Activated naive CD4-positive, alpha-beta T cell treated with anti-CD3 and anti-CD28 coated beads, Interleukin-2, amount 10 ng/mL, durations not matched to agents 7 days and 5 days (primary cell): ENCODE measurements at regions not wholly inside any gene's neighbourhood (a gene's known extent, or its start where the extent isn't known, plus 50 kb on each side); places are given as distances from the start of the nearest gene placed in this dataset.

Experiments used
- CTCF ChIA-PET: fragments of 350-600 bp; sonication (Branson Sonifier 250); formaldehyde crosslinking; loops from one replicate; lab custom pipeline; 2021; ENCODE audit warnings: antibody characterized with exemption; lab: Charles Lee
- DNase-seq: peaks from one replicate; pipeline ENCODE4 v3.0.0-alpha.2; 2020
- H3K27ac Mint-ChIP-seq: one replicate; pipeline ENCODE4 v1.8.0; 2021; ENCODE audit warnings: mild to moderate bottlenecking, moderate library complexity, mixed read lengths
- H3K27me3 Mint-ChIP-seq: one replicate; pipeline ENCODE4 v1.8.0; 2021; ENCODE audit warnings: mild to moderate bottlenecking, mixed read lengths
- H3K36me3 Mint-ChIP-seq: one replicate; pipeline ENCODE4 v1.8.0; 2021; ENCODE audit warnings: mixed read lengths
- H3K4me1 Mint-ChIP-seq: one replicate; pipeline ENCODE4 v1.8.0; 2021; ENCODE audit warnings: mixed read lengths
- H3K4me3 Mint-ChIP-seq: one replicate; pipeline ENCODE4 v1.8.0; 2021; ENCODE audit warnings: mild to moderate bottlenecking, moderate library complexity, mixed read lengths
- H3K9me3 Mint-ChIP-seq: one replicate; pipeline ENCODE4 v1.8.0; 2021; ENCODE audit warnings: mixed read lengths

- Mint-ChIP-seq H3K4me3 (no peak overlapping the region), H3K27me3 (no peaks in the 10 kb centered on the region), H3K4me1 (no peaks in the 10 kb centered on the region), H3K36me3 (no peaks in the 10 kb centered on the region), H3K27ac (no peak overlapping the region), H3K9me3 (peaks cover 17% of the 10 kb centered on the region)
- no peak for DNase-seq
- CTCF ChIA-PET: no interaction called here
Observed at GRCh38 chr20:55761797-55762196, 243.5 kb downstream of the CBLN4 start.

DNA sequence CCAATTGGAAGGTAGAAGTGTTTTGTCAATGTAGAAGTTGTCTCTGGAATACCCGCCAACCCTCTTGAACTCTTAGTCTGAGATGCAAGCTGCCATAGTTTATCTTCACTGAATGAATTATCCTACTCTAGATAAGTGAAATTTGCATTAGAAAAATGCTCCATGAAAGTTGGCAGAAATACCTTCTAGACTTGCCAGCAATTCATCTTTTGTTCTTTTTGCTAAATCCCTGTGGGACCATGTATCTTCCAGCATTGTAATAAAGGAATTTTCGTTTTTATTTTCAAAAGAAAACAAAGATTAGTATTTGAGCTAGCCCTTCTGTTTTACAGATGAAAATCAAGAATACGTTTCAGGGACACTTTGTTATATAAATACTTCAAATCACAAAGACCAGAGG, 244.2 kb downstream of the CBLN4 start:
- CTCF ChIA-PET: no interaction called here
- Mint-ChIP-seq H3K9me3 (peaks cover 17% of the 10 kb centered on the region), H3K27me3 (no peaks in the 10 kb centered on the region), H3K27ac (no peak overlapping the region), H3K4me1 (no peaks in the 10 kb centered on the region), H3K4me3 (no peak overlapping the region), H3K36me3 (no peaks in the 10 kb centered on the region)
- DNase-seq: no peak

- no peaks in the 10 kb centered on the region for H3K4me1 Mint-ChIP-seq
- no peak overlapping the region for H3K4me3 Mint-ChIP-seq
- DNase-seq: no peak
- peaks cover 17% of the 10 kb centered on the region for H3K9me3 Mint-ChIP-seq
- H3K36me3 Mint-ChIP-seq: no peaks in the 10 kb centered on the region
- no peaks in the 10 kb centered on the region for H3K27me3 Mint-ChIP-seq
- no peak overlapping the region for H3K27ac Mint-ChIP-seq
- CTCF ChIA-PET: no interaction called here
Observed at GRCh38 chr20:55760586-55760985, 244.7 kb downstream of the CBLN4 start.

GRCh38 chr20:55755861-55756260, 249.5 kb downstream of the CBLN4 start:
- Mint-ChIP-seq H3K27ac (no peak overlapping the region), H3K36me3 (no peaks in the 10 kb centered on the region), H3K4me1 (no peaks in the 10 kb centered on the region), H3K27me3 (no peaks in the 10 kb centered on the region), H3K9me3 (peaks cover 4% of the 10 kb centered on the region), H3K4me3 (no peak overlapping the region)
- no peak for DNase-seq
- CTCF ChIA-PET: no interaction called here

DNA sequence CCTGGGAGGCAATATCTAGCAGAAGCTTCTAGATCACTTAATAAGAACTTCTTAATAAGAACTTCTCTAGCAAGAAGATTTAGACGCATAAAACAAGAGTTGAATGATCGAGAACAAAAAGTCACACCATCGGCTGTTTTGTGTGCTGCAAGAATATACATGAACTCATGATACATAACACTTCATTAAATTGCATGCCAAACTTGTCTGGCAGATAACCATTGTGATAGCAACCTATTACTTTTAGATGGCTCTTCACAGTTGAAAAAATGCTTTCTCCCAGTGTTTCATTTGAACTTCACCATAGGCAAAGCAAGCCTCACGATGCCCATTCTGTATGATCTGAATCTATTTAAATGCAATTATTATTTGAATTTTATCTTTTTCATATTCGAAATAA, 249.9 kb downstream of the CBLN4 start:
- no peak overlapping the region for H3K27ac Mint-ChIP-seq
- H3K4me1 Mint-ChIP-seq: no peaks in the 10 kb centered on the region
- no peaks in the 10 kb centered on the region for H3K36me3 Mint-ChIP-seq
- DNase-seq: no peak
- CTCF ChIA-PET: no interaction called here
- H3K9me3 Mint-ChIP-seq: peaks cover under 1% of the 10 kb centered on the region
- H3K27me3 Mint-ChIP-seq: no peaks in the 10 kb centered on the region
- H3K4me3 Mint-ChIP-seq: no peak overlapping the region

- no peak for DNase-seq
- Mint-ChIP-seq H3K9me3 (peaks cover 15% of the 10 kb centered on the region), H3K27me3 (no peaks in the 10 kb centered on the region), H3K36me3 (no peaks in the 10 kb centered on the region), H3K4me1 (no peaks in the 10 kb centered on the region), H3K27ac (no peak overlapping the region), H3K4me3 (no peak overlapping the region)
- CTCF ChIA-PET: no interaction called here
Observed at GRCh38 chr20:55746723-55747122, 258.6 kb downstream of the CBLN4 start.

DNA sequence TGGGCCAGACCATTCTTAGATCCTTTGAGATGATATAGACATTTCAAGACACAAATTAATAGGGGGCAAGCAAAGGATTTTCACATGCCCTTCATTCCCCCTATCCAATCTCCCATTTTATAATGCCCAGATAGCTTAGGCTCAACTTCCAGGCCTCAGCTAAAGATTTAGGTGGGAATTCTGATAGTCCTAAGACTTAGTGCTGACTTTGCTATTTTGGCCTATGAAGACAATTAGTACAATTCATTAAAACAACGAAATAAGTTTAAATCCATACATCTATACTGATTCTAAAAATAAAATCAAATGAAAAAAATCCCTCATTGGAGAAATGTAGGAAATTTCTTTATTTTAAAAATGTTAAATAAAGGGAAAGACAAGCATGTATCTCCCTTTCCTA, 259.5 kb downstream of the CBLN4 start:
- no peak overlapping the region for H3K27ac Mint-ChIP-seq
- no peak for DNase-seq
- no peaks in the 10 kb centered on the region for H3K36me3 Mint-ChIP-seq
- CTCF ChIA-PET: no interaction called here
- no peaks in the 10 kb centered on the region for H3K27me3 Mint-ChIP-seq
- H3K9me3 Mint-ChIP-seq: peaks cover 16% of the 10 kb centered on the region
- H3K4me1 Mint-ChIP-seq: no peaks in the 10 kb centered on the region
- no peak overlapping the region for H3K4me3 Mint-ChIP-seq

GRCh38 chr20:55744896-55745295, 260.4 kb downstream of the CBLN4 start:
- DNase-seq: no peak
- CTCF ChIA-PET: no interaction called here
- no peak overlapping the region for H3K27ac Mint-ChIP-seq
- H3K4me1 Mint-ChIP-seq: no peaks in the 10 kb centered on the region
- peaks cover 16% of the 10 kb centered on the region for H3K9me3 Mint-ChIP-seq
- H3K27me3 Mint-ChIP-seq: no peaks in the 10 kb centered on the region
- H3K4me3 Mint-ChIP-seq: no peak overlapping the region
- H3K36me3 Mint-ChIP-seq: no peaks in the 10 kb centered on the region

DNA sequence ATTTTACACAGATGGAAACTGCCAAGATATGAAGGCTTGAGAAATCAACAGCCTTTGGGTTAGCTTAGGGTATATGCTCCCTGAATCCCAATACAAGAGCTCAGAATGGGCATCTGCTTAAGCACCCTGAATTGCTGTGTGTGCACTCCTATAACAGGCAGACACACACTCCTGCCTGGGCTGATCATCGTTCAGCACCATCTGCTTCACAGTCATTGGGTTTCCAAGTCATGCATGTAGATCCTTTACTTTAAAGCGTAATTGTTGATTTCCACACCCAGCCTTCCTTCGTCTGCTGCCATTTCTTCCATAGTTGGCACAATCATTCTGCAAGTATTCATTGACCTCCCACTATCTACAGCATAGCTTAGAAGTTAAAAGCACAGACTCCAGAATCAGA, 263.5 kb downstream of the CBLN4 start:
- Mint-ChIP-seq H3K27ac (no peak overlapping the region), H3K4me1 (no peaks in the 10 kb centered on the region), H3K27me3 (no peaks in the 10 kb centered on the region), H3K4me3 (no peak overlapping the region), H3K9me3 (peaks cover 16% of the 10 kb centered on the region), H3K36me3 (no peaks in the 10 kb centered on the region)
- CTCF ChIA-PET: no interaction called here
- no peak for DNase-seq

DNA sequence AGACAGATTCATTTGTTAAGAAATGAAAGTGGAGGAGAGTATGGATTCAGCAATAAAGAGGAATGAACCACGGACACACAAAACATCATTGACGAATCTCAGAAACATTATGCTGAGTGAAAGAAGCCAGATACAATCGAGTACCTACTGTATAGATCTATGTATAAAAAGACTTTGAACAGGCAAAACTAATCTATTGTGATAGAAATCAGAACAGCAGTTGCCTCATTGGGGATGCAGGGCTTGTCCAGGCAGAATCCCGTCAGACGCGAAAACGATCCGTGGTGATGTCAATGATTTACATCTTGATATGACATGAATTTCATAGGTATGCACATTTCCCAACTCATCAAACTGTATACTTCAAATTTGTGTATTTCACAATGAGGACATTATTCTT, 265.2 kb downstream of the CBLN4 start:
- no peak overlapping the region for H3K4me3 Mint-ChIP-seq
- H3K27me3 Mint-ChIP-seq: no peaks in the 10 kb centered on the region
- no peaks in the 10 kb centered on the region for H3K4me1 Mint-ChIP-seq
- DNase-seq: no peak
- no peaks in the 10 kb centered on the region for H3K36me3 Mint-ChIP-seq
- no peak overlapping the region for H3K27ac Mint-ChIP-seq
- CTCF ChIA-PET: no interaction called here
- H3K9me3 Mint-ChIP-seq: peaks cover 17% of the 10 kb centered on the region

DNA sequence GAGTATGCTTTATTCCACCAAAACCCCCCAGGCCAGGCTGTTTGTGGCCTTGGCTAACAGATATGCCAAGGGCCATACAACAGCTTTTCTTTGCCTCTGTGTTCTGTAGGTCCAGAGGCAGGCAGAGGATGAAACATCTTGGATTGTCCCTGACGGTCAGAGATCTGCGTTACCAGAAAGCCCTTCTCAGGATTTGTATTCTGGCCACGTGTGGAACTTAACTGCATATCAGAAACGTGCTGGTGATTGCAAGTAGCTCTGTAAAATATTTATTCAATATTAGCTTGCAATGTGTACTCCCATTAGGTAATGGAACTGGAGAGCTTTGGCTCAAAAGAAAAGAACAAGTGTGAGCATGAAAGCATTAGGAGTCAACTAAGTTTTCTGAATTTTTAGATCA, 275.0 kb downstream of the CBLN4 start:
- Mint-ChIP-seq H3K9me3 (peaks cover 21% of the 10 kb centered on the region), H3K27ac (no peak overlapping the region), H3K4me3 (no peak overlapping the region), H3K4me1 (no peaks in the 10 kb centered on the region), H3K36me3 (no peaks in the 10 kb centered on the region), H3K27me3 (no peaks in the 10 kb centered on the region)
- no peak for DNase-seq
- CTCF ChIA-PET: no interaction called here

DNA sequence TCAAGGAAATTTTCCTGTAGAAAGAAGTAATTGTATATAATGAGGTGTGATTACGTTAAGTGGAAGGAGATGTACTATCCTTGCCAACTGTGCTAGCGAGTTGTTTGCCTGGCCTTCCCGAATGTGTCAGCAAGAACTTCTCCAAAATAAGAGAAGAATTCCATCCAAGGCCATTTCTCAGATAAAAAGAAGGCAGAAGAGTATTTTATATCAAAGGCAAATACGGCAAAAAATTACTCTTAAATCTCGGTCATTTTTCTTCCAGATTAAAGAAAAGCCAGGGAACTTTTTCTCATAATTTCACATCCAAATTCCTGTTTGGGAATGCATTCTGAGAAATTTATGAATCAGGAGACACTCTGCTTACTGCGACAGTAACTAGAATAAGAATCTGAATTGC, 290.6 kb downstream of the CBLN4 start:
- H3K4me1 Mint-ChIP-seq: no peaks in the 10 kb centered on the region
- DNase-seq: no peak
- CTCF ChIA-PET: no interaction called here
- H3K36me3 Mint-ChIP-seq: no peaks in the 10 kb centered on the region
- no peaks in the 10 kb centered on the region for H3K27me3 Mint-ChIP-seq
- no peak overlapping the region for H3K27ac Mint-ChIP-seq
- peaks cover 12% of the 10 kb centered on the region for H3K9me3 Mint-ChIP-seq
- H3K4me3 Mint-ChIP-seq: no peak overlapping the region

DNA sequence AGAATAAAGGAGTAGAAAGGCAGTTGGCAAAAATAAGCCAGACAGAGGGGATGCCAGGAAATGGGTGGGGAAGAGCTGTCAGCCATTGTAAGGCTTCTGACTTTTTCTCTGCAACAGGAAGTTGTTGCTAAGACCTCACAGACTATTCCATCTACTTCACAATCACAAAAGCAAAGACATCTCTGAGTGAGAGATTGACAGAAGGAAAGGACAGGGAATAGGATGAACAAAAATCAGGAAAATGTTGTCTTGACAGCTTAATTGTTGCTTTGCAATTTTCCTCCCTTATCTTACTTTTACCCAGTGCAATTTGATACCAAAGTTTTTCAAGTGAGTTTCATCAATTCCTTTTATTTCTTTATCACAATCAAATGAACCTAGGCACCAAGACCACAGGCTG, 291.2 kb downstream of the CBLN4 start:
- Mint-ChIP-seq H3K4me1 (no peaks in the 10 kb centered on the region), H3K27me3 (no peaks in the 10 kb centered on the region), H3K27ac (no peak overlapping the region), H3K36me3 (no peaks in the 10 kb centered on the region), H3K4me3 (no peak overlapping the region), H3K9me3 (peaks cover 15% of the 10 kb centered on the region)
- CTCF ChIA-PET: no interaction called here
- DNase-seq: no peak

- Mint-ChIP-seq H3K9me3 (peaks cover 13% of the 10 kb centered on the region), H3K4me3 (no peak overlapping the region), H3K27me3 (no peaks in the 10 kb centered on the region), H3K27ac (no peak overlapping the region), H3K36me3 (no peaks in the 10 kb centered on the region), H3K4me1 (no peaks in the 10 kb centered on the region)
- CTCF ChIA-PET: no interaction called here
- DNase-seq: no peak
Observed at GRCh38 chr20:55704458-55704857, 300.9 kb downstream of the CBLN4 start.

- no peak overlapping the region for H3K27ac Mint-ChIP-seq
- peaks cover 4% of the 10 kb centered on the region for H3K9me3 Mint-ChIP-seq
- H3K4me1 Mint-ChIP-seq: no peaks in the 10 kb centered on the region
- DNase-seq: no peak
- CTCF ChIA-PET: no interaction called here
- H3K27me3 Mint-ChIP-seq: no peaks in the 10 kb centered on the region
- H3K4me3 Mint-ChIP-seq: no peak overlapping the region
- H3K36me3 Mint-ChIP-seq: no peaks in the 10 kb centered on the region
Observed at GRCh38 chr20:55701467-55701866, 303.9 kb downstream of the CBLN4 start.

DNA sequence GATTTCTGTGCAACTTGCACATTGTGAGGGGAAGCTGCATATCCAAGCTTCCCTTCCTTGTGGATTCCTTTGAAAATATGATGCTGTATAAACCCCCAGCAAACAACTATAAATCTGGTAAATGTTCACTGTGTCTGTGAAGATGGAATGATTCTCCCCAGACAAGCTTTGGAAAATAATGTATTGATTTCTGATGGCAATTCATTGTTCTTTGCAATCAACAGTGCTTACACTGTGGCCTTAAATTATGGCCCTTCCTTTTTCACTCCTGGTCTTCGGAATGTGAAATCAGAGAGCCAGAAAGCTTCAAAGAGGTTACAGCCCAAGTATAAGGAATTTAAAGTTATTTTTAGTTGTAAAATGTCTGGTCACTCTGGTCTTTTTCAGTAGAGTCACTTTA, 308.8 kb downstream of the CBLN4 start:
- Mint-ChIP-seq H3K4me1 (no peaks in the 10 kb centered on the region), H3K36me3 (no peaks in the 10 kb centered on the region), H3K27me3 (no peaks in the 10 kb centered on the region), H3K9me3 (peaks cover 2% of the 10 kb centered on the region), H3K27ac (no peak overlapping the region), H3K4me3 (no peak overlapping the region)
- DNase-seq: no peak
- CTCF ChIA-PET: no interaction called here
